ENCODE measurements at regions not wholly inside any gene's neighbourhood (a gene's known extent, or its start where the extent isn't known, plus 50 kb on each side); places are given as distances from the start of the nearest gene placed in this dataset.

- TF ChIP-seq CTCF (IDR thresholded peaks at IDR 0.05; ENCODE audit: borderline replicate concordance, extremely low read depth, low read length, poor library complexity, severe bottlenecking) (no peak), EZH2 (IDR thresholded peaks at IDR 0.05; ENCODE audit: borderline replicate concordance, low read depth, low read length, severe bottlenecking) (no peak)
Measured at GRCh38 chr13:84686458-84686857, 804.2 kb upstream of the SLITRK1 start.
